ENCODE measurements at regions not wholly inside any gene's neighbourhood (a gene's known extent, or its start where the extent isn't known, plus 50 kb on each side); places are given as distances from the start of the nearest gene placed in this dataset.

GRCh38 chrX:39499996-39500395 is 597.8 kb downstream of the BCOR start:
- TF ChIP-seq MAZ (CRISPR knock-in tag; conservative IDR thresholded peaks at IDR 0.05 in 1 of 2, IDR thresholded peaks at IDR 0.05 in 1 of 2), result no peak
- no peak for TF ChIP-seq ZNF436 (CRISPR knock-in tag; IDR thresholded peaks at IDR 0.05)
- no peak for TF ChIP-seq USF1 (CRISPR knock-in tag; IDR thresholded peaks at IDR 0.05)
- TF ChIP-seq CCAR2 (IDR thresholded peaks at IDR 0.05; ENCODE audit: low read depth, low read length), result no peak
